ENCODE measurements at regions not wholly inside any gene's neighbourhood (a gene's known extent, or its start where the extent isn't known, plus 50 kb on each side); places are given as distances from the start of the nearest gene placed in this dataset.
A peak's percentile ranks its signal among the peaks of the same experiment; 100 is the strongest.

DNA sequence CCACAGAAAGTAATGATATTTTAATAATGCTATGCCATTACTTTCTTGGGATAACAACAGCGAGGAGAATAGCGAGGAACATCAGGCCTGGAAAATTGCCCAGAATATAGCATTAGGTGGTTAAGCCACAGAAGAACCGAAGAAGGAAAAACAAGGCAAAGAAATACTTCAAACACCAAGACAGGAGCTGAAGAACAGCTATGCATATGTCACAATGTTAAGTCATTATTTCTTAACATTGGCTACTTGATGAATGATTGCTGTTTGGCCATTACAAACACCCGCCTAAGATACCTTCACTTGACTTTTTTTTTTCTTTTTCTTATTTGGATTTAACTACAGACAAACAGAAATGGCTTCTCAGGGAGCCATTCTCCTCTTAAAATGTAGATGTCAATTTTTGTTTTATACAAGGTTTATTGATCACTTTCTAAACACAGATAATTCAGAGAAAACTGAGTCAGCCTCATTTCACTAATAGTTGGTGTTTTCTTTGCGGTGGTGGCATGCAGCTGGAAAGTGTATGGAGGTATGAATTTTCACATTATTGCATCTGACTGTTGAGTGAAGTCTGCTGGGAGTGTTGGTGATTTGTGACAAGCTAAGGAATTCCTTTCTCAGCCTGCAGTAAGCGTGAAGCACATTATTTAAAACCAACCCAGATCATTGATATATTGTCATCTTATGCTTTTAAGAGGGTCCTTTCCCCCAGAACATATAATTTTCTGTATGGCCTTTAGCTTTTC, 705.7 kb upstream of the NR2F2 start:
- no peak for DNase-seq
- TF ChIP-seq, protein P1, sequence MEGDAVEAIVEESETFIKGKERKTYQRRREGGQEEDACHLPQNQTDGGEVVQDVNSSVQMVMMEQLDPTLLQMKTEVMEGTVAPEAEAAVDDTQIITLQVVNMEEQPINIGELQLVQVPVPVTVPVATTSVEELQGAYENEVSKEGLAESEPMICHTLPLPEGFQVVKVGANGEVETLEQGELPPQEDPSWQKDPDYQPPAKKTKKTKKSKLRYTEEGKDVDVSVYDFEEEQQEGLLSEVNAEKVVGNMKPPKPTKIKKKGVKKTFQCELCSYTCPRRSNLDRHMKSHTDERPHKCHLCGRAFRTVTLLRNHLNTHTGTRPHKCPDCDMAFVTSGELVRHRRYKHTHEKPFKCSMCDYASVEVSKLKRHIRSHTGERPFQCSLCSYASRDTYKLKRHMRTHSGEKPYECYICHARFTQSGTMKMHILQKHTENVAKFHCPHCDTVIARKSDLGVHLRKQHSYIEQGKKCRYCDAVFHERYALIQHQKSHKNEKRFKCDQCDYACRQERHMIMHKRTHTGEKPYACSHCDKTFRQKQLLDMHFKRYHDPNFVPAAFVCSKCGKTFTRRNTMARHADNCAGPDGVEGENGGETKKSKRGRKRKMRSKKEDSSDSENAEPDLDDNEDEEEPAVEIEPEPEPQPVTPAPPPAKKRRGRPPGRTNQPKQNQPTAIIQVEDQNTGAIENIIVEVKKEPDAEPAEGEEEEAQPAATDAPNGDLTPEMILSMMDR (IDR thresholded peaks at IDR 0.05), result no peak
- Histone ChIP-seq H3K27ac (peak overlapping the region; percentile 49 to 66), H3K4me1 (peaks cover 0 to 38% (median 10%) of the 10 kb centered on the region in 4 donors), H3K4me3 (no peak overlapping the region), H3K27me3 (no peaks in the 10 kb centered on the region), H3K9me3 (peaks cover 0 to 8% (median 0%) of the 10 kb centered on the region in 3 donors), H3K36me3 (no peaks in the 10 kb centered on the region)
- intact Hi-C loops (cut with DNase I; ENCODE audit: low total_unique reads), result no loop called here

DNA sequence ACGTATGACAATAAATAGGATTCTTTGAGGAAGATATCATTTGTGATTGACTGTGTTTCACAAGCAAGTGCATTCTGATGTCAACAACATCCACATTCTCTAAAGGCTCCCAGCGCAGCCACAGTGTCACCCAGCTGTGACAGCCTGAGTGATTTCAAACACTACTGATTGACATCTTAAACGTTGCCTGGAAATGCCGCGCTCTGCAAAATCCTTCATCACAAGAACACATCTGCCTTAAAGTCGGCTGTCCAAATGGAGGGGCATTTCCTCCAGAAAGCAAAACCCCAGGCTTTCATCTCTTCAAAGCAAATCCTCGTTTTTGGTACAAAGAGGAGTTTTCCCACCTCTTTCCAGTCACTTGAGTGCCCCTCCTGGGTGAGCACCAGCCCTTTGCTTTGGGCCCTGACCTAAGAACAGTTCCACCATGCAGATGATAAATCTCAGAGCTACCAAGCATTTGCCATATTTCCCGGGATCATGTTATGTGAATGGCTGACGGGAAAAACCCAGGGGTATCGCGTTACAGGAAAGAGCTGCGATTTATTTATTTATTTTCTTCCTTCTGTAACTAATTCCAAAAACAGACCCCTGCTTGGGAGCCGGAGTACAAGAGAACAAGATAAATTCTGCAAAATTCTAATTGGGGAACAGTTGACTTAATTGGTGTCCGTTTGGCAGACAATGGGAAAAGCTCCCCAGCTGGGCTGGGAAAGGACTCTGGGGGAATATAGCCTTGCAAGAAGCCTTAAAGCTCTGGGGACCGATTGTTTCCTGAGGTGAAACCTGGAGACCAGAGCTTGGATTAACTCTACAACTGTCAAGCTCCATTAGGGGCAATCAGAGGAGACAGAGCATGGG, 703.8 kb upstream of the NR2F2 start:
- Histone ChIP-seq H3K4me1 (peaks cover 0 to 28% (median 7%) of the 10 kb centered on the region in 4 donors), H3K27ac (no peak overlapping the region), H3K36me3 (no peaks in the 10 kb centered on the region), H3K9me3 (peaks cover 0 to 8% (median 0%) of the 10 kb centered on the region in 3 donors), H3K4me3 (no peak overlapping the region), H3K27me3 (no peaks in the 10 kb centered on the region)
- no peak for DNase-seq
- TF ChIP-seq, protein P1 (IDR thresholded peaks at IDR 0.05), result no peak
- intact Hi-C loops (cut with DNase I; ENCODE audit: low total_unique reads), result loop anchor here (1.0 kb wide), 1 partner anchor 39 kb away; no protein-coding TSS in a partner anchor

DNA sequence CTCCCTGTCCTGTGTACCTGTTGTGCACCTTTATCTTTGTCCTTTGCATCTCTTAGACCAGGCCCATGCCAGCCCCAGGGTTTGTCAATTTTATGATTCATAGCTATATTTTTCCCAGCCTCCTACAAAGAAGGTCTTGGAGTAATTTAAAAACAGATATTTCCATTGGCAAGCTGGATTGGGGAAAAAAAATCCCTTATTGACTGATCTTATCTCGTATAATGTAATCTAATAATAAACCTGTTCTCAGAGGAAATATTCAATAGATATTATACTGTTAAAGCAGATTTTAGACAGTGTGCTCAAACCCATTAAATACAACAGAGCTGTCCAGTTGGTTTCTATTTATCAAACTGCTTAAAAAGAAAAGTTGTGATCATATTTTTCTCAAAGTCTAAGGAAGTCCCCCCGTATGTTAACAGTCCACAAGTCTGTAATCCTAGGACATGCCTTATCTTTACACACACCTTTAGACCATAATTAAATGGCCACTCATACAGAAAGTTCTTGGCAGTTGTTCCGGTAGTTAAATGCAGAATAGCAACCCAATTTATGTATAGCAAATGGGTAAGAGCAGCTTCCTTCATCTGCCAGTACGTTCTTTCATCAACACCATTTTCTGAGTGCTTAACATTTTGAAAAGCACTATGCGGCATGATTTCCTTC, 700.9 kb upstream of the NR2F2 start:
- no peak overlapping the region for H3K4me3 ChIP-seq

DNA sequence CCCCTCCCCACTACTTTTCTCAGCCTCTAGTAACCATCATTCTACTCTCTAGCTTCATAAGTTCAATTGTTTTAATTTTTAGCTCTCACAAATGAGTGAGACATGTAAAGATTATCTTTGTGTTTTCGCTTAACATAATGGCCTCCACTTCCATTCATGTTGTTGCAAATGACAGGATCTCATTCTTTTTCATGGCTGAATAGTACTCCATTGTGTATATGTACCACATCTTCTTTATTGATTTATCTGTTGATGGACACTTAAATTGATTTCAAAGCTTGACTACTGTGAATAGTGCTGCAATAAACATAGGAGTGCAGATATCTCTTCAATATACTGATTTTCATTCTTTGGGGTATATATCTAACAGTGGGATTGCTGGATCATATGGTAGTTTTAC, 699.8 kb upstream of the NR2F2 start:
- H3K4me1 ChIP-seq, result peaks cover 0 to under 1% (median 0%) of the 10 kb centered on the region in 4 donors
- DNase-seq, result no peak
- TF ChIP-seq, protein P1 (IDR thresholded peaks at IDR 0.05), result no peak
- no peak overlapping the region for H3K4me3 ChIP-seq
- intact Hi-C loops (cut with DNase I; ENCODE audit: low total_unique reads), result no loop called here
- no peaks in the 10 kb centered on the region for H3K36me3 ChIP-seq
- H3K9me3 ChIP-seq, result no peaks in the 10 kb centered on the region
- no peaks in the 10 kb centered on the region for H3K27me3 ChIP-seq
- H3K27ac ChIP-seq, result no peak overlapping the region

More for the DNA sequence above, 700.9 kb upstream of the NR2F2 start:
- DNase-seq, result no peak
- Histone ChIP-seq H3K4me1 (peaks cover 0 to 11% (median 0%) of the 10 kb centered on the region in 4 donors), H3K27me3 (no peaks in the 10 kb centered on the region), H3K9me3 (no peaks in the 10 kb centered on the region), H3K27ac (no peak overlapping the region), H3K36me3 (no peaks in the 10 kb centered on the region)
- TF ChIP-seq, protein P1 (IDR thresholded peaks at IDR 0.05), result no peak
- intact Hi-C loops (cut with DNase I; ENCODE audit: low total_unique reads), result no loop called here

DNA sequence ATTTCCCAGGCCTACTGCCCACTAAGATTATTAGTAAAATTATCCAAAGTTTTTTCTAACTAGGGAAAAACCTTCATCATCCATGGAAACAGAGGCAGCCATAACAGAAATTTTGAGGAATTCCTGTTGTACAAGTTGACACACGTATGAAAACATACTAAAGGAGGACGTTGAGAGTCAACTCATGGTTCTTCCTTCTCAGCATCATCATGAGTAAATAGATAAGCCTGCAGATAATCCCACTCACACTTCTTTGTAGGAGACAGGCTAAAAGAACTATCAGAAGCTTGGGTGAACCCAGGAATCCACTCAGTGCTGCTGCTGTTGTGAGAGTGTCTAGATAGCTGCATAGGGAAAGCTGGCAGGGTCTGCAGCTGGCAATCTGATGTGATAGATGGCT, 694.8 kb upstream of the NR2F2 start:
- no peak overlapping the region for H3K27ac ChIP-seq

More for the DNA sequence above, 694.8 kb upstream of the NR2F2 start:
- H3K4me3 ChIP-seq, result no peak overlapping the region
- H3K9me3 ChIP-seq, result no peaks in the 10 kb centered on the region
- no peaks in the 10 kb centered on the region for H3K4me1 ChIP-seq
- TF ChIP-seq, protein P1 (IDR thresholded peaks at IDR 0.05), result no peak
- no peaks in the 10 kb centered on the region for H3K27me3 ChIP-seq
- no peaks in the 10 kb centered on the region for H3K36me3 ChIP-seq
- no peak for DNase-seq
- intact Hi-C loops (cut with DNase I; ENCODE audit: low total_unique reads), result no loop called here
